Vagina (tissue), 2 donors: ENCODE measurements at regions not wholly inside any gene's neighbourhood (a gene's known extent, or its start where the extent isn't known, plus 50 kb on each side); places are given as distances from the start of the nearest gene placed in this dataset.
"Not testable (repeated sequence)": the region's sequence is repeated elsewhere in the genome, so short reads cannot be mapped to it uniquely, and the experiment has no call there.

Experiments
- DNase-seq, 2 donors: peaks; one replicate each; pipeline ENCODE4 v3.0.0-alpha.2; 2017; ENCODE audit errors: extremely low spot score in 2 of 2
- H3K27ac ChIP-seq: fragments of 200-600 bp; sonication (generic); one replicate; pipeline ENCODE4 v1.5.1; 2019
- H3K27me3 ChIP-seq: fragments of 200-600 bp; sonication (generic); one replicate; pipeline ENCODE4 v1.5.1; 2019
- H3K36me3 ChIP-seq, 2 donors: fragments of 200-600 bp; sonication (generic); one replicate each; pipeline ENCODE4 v1.5.1; 2017 to 2019
- H3K4me1 ChIP-seq: fragments of 200-600 bp; sonication (generic); one replicate; pipeline ENCODE4 v1.5.1; 2019
- H3K4me3 ChIP-seq, 2 donors: fragments of 200-600 bp; sonication (generic); 1 replicate in 1 of 2; 2 replicates in 1 of 2; pipeline ENCODE4 v1.5.1; 2016 to 2019
- H3K9me3 ChIP-seq: fragments of 200-600 bp; sonication (generic); one replicate; pipeline ENCODE4 v1.5.1; 2019
- POLR2A ChIP-seq, 2 donors: fragments of 450-650 bp; IDR thresholded peaks; one replicate each; pipeline ENCODE4 v1.6.1; 2017; ENCODE audit warnings: antibody characterized with exemption in 2 of 2, mild to moderate bottlenecking in 2 of 2, moderate library complexity in 2 of 2
- POLR2AphosphoS5 ChIP-seq, 2 donors: sonication (generic); formaldehyde crosslinking; IDR thresholded peaks; one replicate each; pipeline ENCODE4 v1.9.0; 2017; ENCODE audit warnings: antibody characterized with exemption in 2 of 2, mild to moderate bottlenecking in 2 of 2, low read depth in 1 of 2; ENCODE audit not compliant: insufficient read depth in 1 of 2
- intact Hi-C: fragments of 100-400 bp; cut with DNase I; formaldehyde crosslinking; loops from one replicate; pipeline ENCODE4 v1.15.1; 2023
- TF ChIP-seq, protein P1 (sequence below), 3 experiments: fragments of 450-650 bp in 2 of 3; fragments of 200-600 bp in 1 of 3; sonication (generic) in 1 of 3; IDR thresholded peaks; one replicate each; pipeline ENCODE4 v1.5.1; 2017 to 2019; ENCODE audit warnings: antibody characterized with exemption in 3 of 3, mild to moderate bottlenecking in 2 of 3, moderate library complexity in 2 of 3

DNA sequence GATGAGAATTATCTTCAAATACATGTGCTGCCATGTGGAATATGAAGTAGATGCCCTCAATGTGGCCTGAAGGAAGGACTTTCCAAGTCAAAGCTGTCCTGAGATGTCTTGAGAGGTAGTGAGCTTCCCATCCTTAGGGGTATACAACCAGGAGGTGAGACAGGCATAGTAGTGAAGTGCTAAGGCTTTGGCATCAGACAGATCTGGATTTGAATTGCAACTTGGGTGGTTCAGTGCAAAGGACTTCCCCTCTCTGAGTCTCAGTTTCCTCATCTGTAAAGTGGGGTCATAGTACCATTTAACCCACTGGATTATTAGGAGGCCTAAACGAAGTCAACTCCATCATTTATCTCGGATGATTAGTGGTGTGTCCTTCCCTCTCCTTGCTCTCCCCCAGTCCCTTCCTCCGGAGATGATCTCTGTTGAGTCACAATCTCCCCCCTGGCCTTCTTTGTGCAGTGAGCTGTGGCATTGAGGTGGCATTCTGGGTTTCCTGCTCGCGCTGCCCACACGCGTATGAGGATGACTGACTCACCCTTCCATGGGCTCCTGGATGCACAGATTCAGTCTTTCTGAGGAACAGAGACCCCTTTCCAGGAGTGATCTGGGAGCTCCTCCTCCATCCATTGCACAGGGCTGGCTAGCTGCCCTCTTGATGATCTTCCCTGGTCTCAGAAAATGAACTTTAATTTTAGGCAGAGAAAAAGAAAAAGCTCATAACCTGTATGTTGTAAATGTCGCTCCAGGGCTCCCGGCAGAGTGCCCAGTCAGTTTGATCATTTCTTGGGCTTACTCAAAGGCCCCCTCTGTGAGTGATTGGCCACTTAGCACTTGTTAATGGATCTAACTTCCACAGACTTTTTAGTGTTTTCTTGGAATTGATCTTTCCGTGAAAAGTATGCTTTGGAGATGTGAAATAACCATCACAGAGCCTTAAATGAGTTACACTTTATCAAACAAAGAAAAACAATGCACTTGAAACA is 354.6 kb downstream of the PTPRU start:
- peak in 1 of 2 donors; percentile 28 for DNase-seq
- Histone ChIP-seq H3K9me3 (no peaks in the 10 kb centered on the region), H3K27ac (no peak overlapping the region), H3K4me1 (no peaks in the 10 kb centered on the region), H3K4me3 (no peak overlapping the region), H3K36me3 (no peaks in the 10 kb centered on the region), H3K27me3 (no peaks in the 10 kb centered on the region)
- TF ChIP-seq, protein P1, sequence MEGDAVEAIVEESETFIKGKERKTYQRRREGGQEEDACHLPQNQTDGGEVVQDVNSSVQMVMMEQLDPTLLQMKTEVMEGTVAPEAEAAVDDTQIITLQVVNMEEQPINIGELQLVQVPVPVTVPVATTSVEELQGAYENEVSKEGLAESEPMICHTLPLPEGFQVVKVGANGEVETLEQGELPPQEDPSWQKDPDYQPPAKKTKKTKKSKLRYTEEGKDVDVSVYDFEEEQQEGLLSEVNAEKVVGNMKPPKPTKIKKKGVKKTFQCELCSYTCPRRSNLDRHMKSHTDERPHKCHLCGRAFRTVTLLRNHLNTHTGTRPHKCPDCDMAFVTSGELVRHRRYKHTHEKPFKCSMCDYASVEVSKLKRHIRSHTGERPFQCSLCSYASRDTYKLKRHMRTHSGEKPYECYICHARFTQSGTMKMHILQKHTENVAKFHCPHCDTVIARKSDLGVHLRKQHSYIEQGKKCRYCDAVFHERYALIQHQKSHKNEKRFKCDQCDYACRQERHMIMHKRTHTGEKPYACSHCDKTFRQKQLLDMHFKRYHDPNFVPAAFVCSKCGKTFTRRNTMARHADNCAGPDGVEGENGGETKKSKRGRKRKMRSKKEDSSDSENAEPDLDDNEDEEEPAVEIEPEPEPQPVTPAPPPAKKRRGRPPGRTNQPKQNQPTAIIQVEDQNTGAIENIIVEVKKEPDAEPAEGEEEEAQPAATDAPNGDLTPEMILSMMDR (IDR thresholded peaks at IDR 0.05): no peak
- TF ChIP-seq POLR2A (IDR thresholded peaks at IDR 0.05): no peak
- TF ChIP-seq POLR2AphosphoS5 (IDR thresholded peaks at IDR 0.05; ENCODE audit: insufficient read depth in 1 of 2, low read depth in 1 of 2): no peak
- intact Hi-C loops: no loop called here

DNA sequence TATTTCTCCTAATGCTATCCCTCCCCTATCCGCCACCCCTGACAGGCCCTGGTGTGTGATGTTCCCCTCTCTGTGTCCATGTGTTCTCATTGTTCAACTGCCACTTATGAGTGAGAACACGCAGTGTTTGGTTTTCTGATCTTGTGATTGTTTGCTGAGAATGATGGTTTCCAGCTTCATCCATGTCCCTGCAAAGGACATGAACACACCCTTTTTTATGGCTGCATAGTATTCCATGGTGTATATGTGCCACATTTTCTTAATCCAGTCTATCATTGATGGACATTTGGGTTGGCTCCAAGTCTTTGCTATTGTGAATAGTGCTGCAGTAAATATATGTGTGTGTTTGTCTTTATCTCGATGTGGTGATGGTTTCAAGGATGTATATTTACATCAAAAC is 353.4 kb downstream of the PTPRU start:
- H3K4me3 ChIP-seq, H3K36me3 ChIP-seq, DNase-seq, H3K27ac ChIP-seq, H3K9me3 ChIP-seq, H3K4me1 ChIP-seq, intact Hi-C loops, H3K27me3 ChIP-seq: not testable (repeated sequence)

GRCh38 chr1:29586991-29587745 is 350.8 kb downstream of the PTPRU start:
- Histone ChIP-seq H3K4me1 (no peaks in the 10 kb centered on the region), H3K27ac (no peak overlapping the region), H3K36me3 (no peaks in the 10 kb centered on the region), H3K9me3 (no peaks in the 10 kb centered on the region), H3K4me3 (no peak overlapping the region), H3K27me3 (no peaks in the 10 kb centered on the region)
- intact Hi-C loops: no loop called here
- peak in 1 of 2 donors; percentile 64 for DNase-seq
- no peak for TF ChIP-seq POLR2AphosphoS5 (IDR thresholded peaks at IDR 0.05; ENCODE audit: insufficient read depth in 1 of 2, low read depth in 1 of 2)
- no peak for TF ChIP-seq POLR2A (IDR thresholded peaks at IDR 0.05)
- TF ChIP-seq, protein P1 (IDR thresholded peaks at IDR 0.05): no peak

GRCh38 chr1:29586215-29586614 is 349.9 kb downstream of the PTPRU start:
- Histone ChIP-seq H3K36me3 (no peaks in the 10 kb centered on the region), H3K27ac (no peak overlapping the region), H3K4me1 (no peaks in the 10 kb centered on the region), H3K27me3 (no peaks in the 10 kb centered on the region), H3K4me3 (no peak overlapping the region), H3K9me3 (no peaks in the 10 kb centered on the region)
- intact Hi-C loops: no loop called here
- DNase-seq: peak in 1 of 2 donors; percentile 69
- TF ChIP-seq, protein P1 (IDR thresholded peaks at IDR 0.05): no peak
- TF ChIP-seq POLR2A (IDR thresholded peaks at IDR 0.05): no peak
- no peak for TF ChIP-seq POLR2AphosphoS5 (IDR thresholded peaks at IDR 0.05; ENCODE audit: insufficient read depth in 1 of 2, low read depth in 1 of 2)

DNA sequence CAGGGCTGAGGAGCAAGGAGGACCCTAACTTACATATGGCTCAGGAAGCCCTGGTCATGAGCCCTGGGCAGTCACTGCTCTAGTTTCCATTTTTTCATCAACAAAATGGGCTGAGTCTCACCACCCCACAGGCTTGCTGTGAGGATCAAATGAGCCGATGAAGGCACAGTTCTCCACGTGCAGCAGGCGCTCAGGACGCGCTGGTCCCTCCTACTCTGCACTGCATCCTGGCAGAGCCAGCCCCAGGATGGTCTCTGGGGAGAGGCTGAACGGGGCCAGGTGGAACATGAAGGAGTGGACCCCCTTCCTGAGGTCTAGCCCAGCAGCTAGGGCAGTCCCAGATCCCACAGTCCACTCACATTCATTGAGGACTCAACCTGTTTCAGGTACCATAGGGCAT is 349.3 kb downstream of the PTPRU start:
- Histone ChIP-seq H3K27ac (no peak overlapping the region), H3K9me3 (no peaks in the 10 kb centered on the region), H3K27me3 (no peaks in the 10 kb centered on the region), H3K36me3 (no peaks in the 10 kb centered on the region), H3K4me3 (no peak overlapping the region), H3K4me1 (no peaks in the 10 kb centered on the region)
- peak in 1 of 2 donors; percentile 69 for DNase-seq
- TF ChIP-seq POLR2A (IDR thresholded peaks at IDR 0.05): no peak
- TF ChIP-seq POLR2AphosphoS5 (IDR thresholded peaks at IDR 0.05; ENCODE audit: insufficient read depth in 1 of 2, low read depth in 1 of 2): no peak
- TF ChIP-seq, protein P1 (IDR thresholded peaks at IDR 0.05): no peak
- intact Hi-C loops: no loop called here
